Prostate gland (tissue), 2 donors: ENCODE measurements at regions not wholly inside any gene's neighbourhood (a gene's known extent, or its start where the extent isn't known, plus 50 kb on each side); places are given as distances from the start of the nearest gene placed in this dataset.

Experiments
- DNase-seq: peaks from one replicate; pipeline ENCODE4 v3.0.0-alpha.2; 2019; ENCODE audit warnings: low spot score
- H3K27ac ChIP-seq, 2 donors: fragments of 200-600 bp; sonication (generic); 2 replicates each; pipeline ENCODE4 v1.5.1; 2017 to 2019
- H3K27me3 ChIP-seq: fragments of 200-600 bp; sonication (generic); replicated peaks from 2 replicates; pipeline ENCODE4 v1.5.1; 2019; ENCODE audit not compliant: insufficient read depth
- H3K36me3 ChIP-seq, 2 donors: fragments of 200-600 bp; sonication (generic); 1 replicate in 1 of 2; 2 replicates in 1 of 2; pipeline versions ENCODE4 v1.5.1 to v1.8.1; 2017 to 2019
- H3K4me1 ChIP-seq: fragments of 200-600 bp; sonication (generic); replicated peaks from 2 replicates; pipeline ENCODE4 v1.5.1; 2019
- H3K4me3 ChIP-seq, 2 donors: fragments of 200-600 bp; sonication (generic); 2 replicates each; pipeline ENCODE4 v1.5.1; 2017 to 2019
- H3K9me3 ChIP-seq: fragments of 200-600 bp; sonication (generic); 2 replicates; pipeline ENCODE4 v1.5.1; 2017
- POLR2A ChIP-seq: fragments of 450-650 bp; IDR thresholded peaks from one replicate; pipeline ENCODE4 v1.6.1; 2016; ENCODE audit warnings: antibody characterized with exemption, mild to moderate bottlenecking
- POLR2AphosphoS5 ChIP-seq: sonication (generic); formaldehyde crosslinking; IDR thresholded peaks from one replicate; pipeline ENCODE4 v1.6.1; 2017; ENCODE audit warnings: antibody characterized with exemption
- WGBS: methylation state at CpG from one replicate; pipeline ENCODE4 v1.1.5; 2018; 5-methylcytosine and 5-hydroxymethylcytosine counted together
- intact Hi-C: fragments of 100-400 bp; cut with DNase I; formaldehyde crosslinking; loops from one replicate; pipeline ENCODE4 v1.14.2; 2022
- TF ChIP-seq, protein P1 (sequence below), 4 experiments: fragments of 200-600 bp in 2 of 4; fragments of 450-650 bp in 2 of 4; sonication (generic) in 2 of 4; IDR thresholded peaks; 1 replicate in 3 of 4; 2 replicates in 1 of 4; pipeline ENCODE4 v1.5.1; 2016 to 2019; ENCODE audit warnings: antibody characterized with exemption in 4 of 4, mild to moderate bottlenecking in 2 of 4, moderate library complexity in 2 of 4

DNA sequence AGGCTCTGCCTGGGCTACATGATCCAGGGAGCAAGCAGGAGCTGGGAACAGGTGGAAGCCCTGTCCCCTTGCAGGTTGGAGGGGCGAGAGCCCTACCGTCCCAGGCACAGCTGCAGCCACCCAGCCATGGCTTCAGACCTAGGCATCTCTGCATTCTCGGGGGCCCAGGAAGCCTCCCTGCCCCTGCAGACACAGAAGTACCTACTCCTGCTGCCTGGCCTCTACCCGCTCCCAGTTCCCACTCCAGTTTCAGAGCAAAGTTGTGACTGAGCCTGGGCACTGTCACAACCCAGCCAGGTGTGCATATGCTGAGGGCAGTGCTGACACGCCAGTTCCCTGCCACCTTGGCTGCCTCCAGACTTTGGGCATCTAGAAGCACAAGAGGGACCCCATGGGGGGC lies 645.9 kb downstream of the HTR1B start:
- Histone ChIP-seq H3K27ac (no peak overlapping the region), H3K4me1 (no peaks in the 10 kb centered on the region), H3K36me3 (no peaks in the 10 kb centered on the region), H3K27me3 (no peaks in the 10 kb centered on the region), H3K4me3 (no peak overlapping the region), H3K9me3 (no peaks in the 10 kb centered on the region)
- 92% methylated on average over 5 of the region's 5 CpGs for WGBS
- no peak for DNase-seq
- TF ChIP-seq POLR2A (no peak), POLR2AphosphoS5 (no peak)
- TF ChIP-seq, protein P1, sequence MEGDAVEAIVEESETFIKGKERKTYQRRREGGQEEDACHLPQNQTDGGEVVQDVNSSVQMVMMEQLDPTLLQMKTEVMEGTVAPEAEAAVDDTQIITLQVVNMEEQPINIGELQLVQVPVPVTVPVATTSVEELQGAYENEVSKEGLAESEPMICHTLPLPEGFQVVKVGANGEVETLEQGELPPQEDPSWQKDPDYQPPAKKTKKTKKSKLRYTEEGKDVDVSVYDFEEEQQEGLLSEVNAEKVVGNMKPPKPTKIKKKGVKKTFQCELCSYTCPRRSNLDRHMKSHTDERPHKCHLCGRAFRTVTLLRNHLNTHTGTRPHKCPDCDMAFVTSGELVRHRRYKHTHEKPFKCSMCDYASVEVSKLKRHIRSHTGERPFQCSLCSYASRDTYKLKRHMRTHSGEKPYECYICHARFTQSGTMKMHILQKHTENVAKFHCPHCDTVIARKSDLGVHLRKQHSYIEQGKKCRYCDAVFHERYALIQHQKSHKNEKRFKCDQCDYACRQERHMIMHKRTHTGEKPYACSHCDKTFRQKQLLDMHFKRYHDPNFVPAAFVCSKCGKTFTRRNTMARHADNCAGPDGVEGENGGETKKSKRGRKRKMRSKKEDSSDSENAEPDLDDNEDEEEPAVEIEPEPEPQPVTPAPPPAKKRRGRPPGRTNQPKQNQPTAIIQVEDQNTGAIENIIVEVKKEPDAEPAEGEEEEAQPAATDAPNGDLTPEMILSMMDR (IDR thresholded peaks at IDR 0.05) = no peak
- intact Hi-C loops = no loop called here

DNA sequence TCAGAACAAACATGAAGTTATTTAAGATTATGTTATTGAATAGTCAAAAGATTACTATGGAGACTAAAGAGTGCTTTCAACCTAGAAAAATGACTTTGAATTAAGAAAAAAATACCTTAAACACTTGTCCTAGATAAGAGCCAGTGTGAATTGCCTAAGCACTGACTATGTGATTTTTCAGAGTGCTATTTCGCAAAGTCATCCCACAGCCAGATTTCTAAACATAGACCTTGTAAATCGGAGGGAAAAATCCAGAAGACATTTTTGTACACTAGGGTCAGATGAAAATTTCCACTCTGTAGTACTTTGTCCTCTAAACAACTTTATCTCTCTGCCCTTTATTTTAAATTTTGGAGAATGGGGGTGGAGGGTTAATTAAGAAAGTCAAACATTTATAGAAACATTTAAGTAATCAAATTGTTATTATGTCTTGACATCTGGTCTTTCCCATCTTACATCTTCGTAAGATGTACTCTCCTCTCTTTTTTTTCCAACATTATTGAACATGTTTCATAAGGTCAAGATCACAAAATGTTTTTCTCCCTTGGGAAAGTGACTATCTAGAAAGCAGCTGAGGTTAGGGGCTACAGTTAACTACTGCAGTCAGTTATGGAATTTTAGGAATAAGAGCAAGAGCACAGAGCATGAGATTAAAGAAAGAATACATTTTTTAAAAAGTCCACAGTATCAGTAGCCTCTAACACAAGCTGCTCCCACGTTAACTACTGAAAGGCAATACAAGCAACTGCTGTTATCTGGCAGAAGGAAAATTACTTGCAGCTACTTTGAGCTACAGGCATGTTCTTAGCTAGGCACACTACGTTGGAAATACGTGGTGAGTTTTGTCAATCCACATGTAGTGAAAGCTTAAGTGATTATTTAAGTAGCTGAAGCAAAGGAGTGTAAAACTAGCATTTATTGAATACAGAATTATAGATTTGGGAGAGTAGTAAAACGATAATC lies 648.5 kb downstream of the HTR1B start:
- intact Hi-C loops = no loop called here

DNA sequence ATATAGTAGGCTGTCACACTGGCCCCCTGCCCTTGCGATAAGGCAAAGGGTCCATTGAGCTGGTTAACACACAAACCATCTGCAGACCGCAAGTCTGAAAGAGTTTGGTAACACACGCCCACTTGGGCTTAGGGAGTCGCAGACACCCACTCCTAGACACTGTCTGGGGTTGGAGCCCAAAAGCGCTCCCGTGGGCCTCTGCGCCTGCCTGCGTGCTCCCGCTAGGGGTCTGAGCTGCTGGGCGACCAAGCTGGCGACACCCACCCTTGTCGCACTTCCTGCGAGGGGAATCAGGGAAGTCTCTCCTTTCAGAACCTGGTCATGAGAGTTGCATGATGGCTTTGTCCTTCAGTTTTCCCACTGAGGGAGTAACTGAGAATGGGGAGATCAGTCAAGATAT lies 653.0 kb downstream of the HTR1B start:
- TF ChIP-seq POLR2AphosphoS5 = no peak
- TF ChIP-seq, protein P1 (IDR thresholded peaks at IDR 0.05) = no peak
- intact Hi-C loops = no loop called here
- Histone ChIP-seq H3K27ac (no peak overlapping the region), H3K4me1 (no peaks in the 10 kb centered on the region), H3K36me3 (no peaks in the 10 kb centered on the region), H3K27me3 (no peaks in the 10 kb centered on the region), H3K4me3 (no peak overlapping the region), H3K9me3 (no peaks in the 10 kb centered on the region)
- no peak for DNase-seq
- WGBS = 90% methylated on average over 11 of the region's 13 CpGs

More for the DNA sequence above, 648.5 kb downstream of the HTR1B start:
- TF ChIP-seq, protein P1 (IDR thresholded peaks at IDR 0.05) = no peak
- no peak for TF ChIP-seq POLR2AphosphoS5
- Histone ChIP-seq H3K4me3 (no peak overlapping the region), H3K36me3 (no peaks in the 10 kb centered on the region), H3K9me3 (no peaks in the 10 kb centered on the region), H3K4me1 (no peaks in the 10 kb centered on the region), H3K27ac (no peak overlapping the region), H3K27me3 (no peaks in the 10 kb centered on the region)
- DNase-seq = no peak
- WGBS = 54% methylated on average over 7 of the region's 7 CpGs

DNA sequence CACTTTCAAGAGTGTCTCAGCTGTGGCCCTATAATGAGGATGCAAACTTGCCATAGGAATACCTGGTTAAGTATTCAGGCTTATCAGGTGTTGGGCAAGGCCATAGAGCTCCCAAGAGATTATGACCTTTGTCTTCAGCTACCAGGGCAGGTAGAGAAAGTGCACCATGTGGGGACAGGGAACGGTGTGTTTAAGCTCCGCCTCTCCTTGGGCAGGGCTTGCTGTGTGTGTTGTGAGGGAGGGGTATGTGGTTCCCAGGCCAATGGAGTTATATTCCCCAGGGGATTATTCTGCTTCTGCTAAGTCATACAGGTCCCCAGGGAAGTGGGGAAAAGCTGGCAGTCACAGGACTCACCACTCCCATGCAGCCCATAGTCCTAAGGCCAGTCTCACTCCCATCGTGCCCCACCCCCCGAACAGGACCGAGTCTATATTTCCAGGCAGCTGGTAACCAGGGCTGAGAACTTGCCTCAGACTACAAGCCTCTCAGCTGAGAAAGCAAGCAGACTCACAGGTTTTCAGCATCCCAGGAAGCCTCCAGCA lies 660.2 kb downstream of the HTR1B start:
- TF ChIP-seq POLR2A = no peak
- TF ChIP-seq, protein P1 (IDR thresholded peaks at IDR 0.05) = no peak
- no peak for TF ChIP-seq POLR2AphosphoS5
- DNase-seq = no peak
- intact Hi-C loops = no loop called here
- H3K27me3 ChIP-seq = no peaks in the 10 kb centered on the region
- no peaks in the 10 kb centered on the region for H3K9me3 ChIP-seq
- no peaks in the 10 kb centered on the region for H3K4me1 ChIP-seq
- H3K27ac ChIP-seq = no peak overlapping the region
- WGBS = 84% methylated on average over 5 of the region's 5 CpGs
- no peaks in the 10 kb centered on the region for H3K36me3 ChIP-seq
- no peak overlapping the region for H3K4me3 ChIP-seq

DNA sequence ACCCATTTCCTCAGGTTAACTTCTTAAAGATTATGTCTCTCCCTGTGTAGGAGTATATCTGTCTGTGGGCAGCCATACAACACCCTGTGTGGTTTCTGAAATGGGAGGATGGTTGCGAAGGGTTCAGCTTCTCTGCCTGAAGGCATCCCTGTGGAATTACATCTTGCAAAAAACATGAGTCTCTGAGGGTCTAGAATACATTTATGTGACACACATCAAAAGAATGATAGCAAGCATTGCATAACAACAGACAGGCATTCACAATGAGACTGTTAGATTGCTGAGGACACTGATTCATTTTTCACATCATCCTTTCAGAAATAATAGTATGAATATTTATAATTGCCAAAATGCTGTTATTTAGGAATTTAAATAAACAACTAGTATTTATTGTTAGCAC lies 670.9 kb downstream of the HTR1B start:
- TF ChIP-seq POLR2AphosphoS5 (no peak), POLR2A (no peak)
- TF ChIP-seq, protein P1 (IDR thresholded peaks at IDR 0.05) = no peak
- 85% methylated on average over 1 of the region's 1 CpG for WGBS

More for the DNA sequence above, 670.9 kb downstream of the HTR1B start:
- DNase-seq = no peak
- Histone ChIP-seq H3K4me3 (no peak overlapping the region), H3K36me3 (no peaks in the 10 kb centered on the region), H3K4me1 (no peaks in the 10 kb centered on the region), H3K9me3 (no peaks in the 10 kb centered on the region), H3K27me3 (no peaks in the 10 kb centered on the region), H3K27ac (no peak overlapping the region)
- intact Hi-C loops = no loop called here
